GM23248 (cell line): ENCODE measurements at regions not wholly inside any gene's neighbourhood (a gene's known extent, or its start where the extent isn't known, plus 50 kb on each side); places are given as distances from the start of the nearest gene placed in this dataset.

Source experiments
- DNase-seq: peaks from one replicate; pipeline ENCODE4 v3.0.0-alpha.2; 2015
- H2AFZ ChIP-seq: fragments of 200-600 bp; sonication (generic); 2 replicates; pipeline ENCODE4 v1.6.1; 2016; ENCODE audit warnings: antibody characterized with exemption
- H3F3A ChIP-seq: fragments of 200-600 bp; sonication (generic); 2 replicates; pipeline ENCODE4 v1.6.1; 2016; ENCODE audit warnings: mild to moderate bottlenecking, antibody characterized with exemption, mixed run types; ENCODE audit not compliant: insufficient read depth
- H3K27ac ChIP-seq: fragments of 200-600 bp; sonication (generic); 2 replicates; pipeline ENCODE4 v1.5.1; 2016; ENCODE audit warnings: mild to moderate bottlenecking
- H3K27me3 ChIP-seq: fragments of 200-600 bp; sonication (generic); replicated peaks from 2 replicates; pipeline ENCODE4 v1.6.1; 2016; ENCODE audit warnings: mild to moderate bottlenecking; ENCODE audit not compliant: insufficient read depth
- H3K36me3 ChIP-seq: fragments of 200-600 bp; sonication (generic); 2 replicates; pipeline ENCODE4 v1.6.1; 2016; ENCODE audit warnings: low read depth, mild to moderate bottlenecking
- H3K4me1 ChIP-seq: fragments of 200-600 bp; sonication (generic); 2 replicates; pipeline ENCODE4 v1.6.1; 2016; ENCODE audit warnings: mild to moderate bottlenecking; ENCODE audit not compliant: insufficient read depth
- H3K4me2 ChIP-seq: fragments of 200-600 bp; sonication (generic); one replicate; pipeline ENCODE4 v1.6.1; 2016; ENCODE audit warnings: mild to moderate bottlenecking; ENCODE audit not compliant: unreplicated experiment
- H3K4me3 ChIP-seq: fragments of 200-600 bp; sonication (generic); 2 replicates; pipeline ENCODE4 v1.5.1; 2016; ENCODE audit warnings: mild to moderate bottlenecking
- H3K79me2 ChIP-seq: fragments of 200-600 bp; sonication (generic); 2 replicates; pipeline ENCODE4 v1.6.1; 2016; ENCODE audit warnings: mild to moderate bottlenecking; ENCODE audit not compliant: insufficient read depth
- H3K9ac ChIP-seq: fragments of 200-600 bp; sonication (generic); 2 replicates; pipeline ENCODE4 v1.6.1; 2016; ENCODE audit warnings: mild to moderate bottlenecking
- H3K9me2 ChIP-seq: fragments of 200-600 bp; sonication (generic); 2 replicates; pipeline ENCODE4 v1.6.1; 2016; ENCODE audit warnings: mixed run types, mild to moderate bottlenecking, moderate library complexity; ENCODE audit not compliant: insufficient read depth
- H3K9me3 ChIP-seq: fragments of 200-600 bp; sonication (generic); one replicate; pipeline ENCODE4 v1.6.1; 2017; ENCODE audit warnings: low read depth
- H4K20me1 ChIP-seq: fragments of 200-600 bp; sonication (generic); 2 replicates; pipeline ENCODE4 v1.6.0; 2016; ENCODE audit not compliant: insufficient read depth
- EZH2 ChIP-seq: fragments of 200-600 bp; sonication (generic); IDR thresholded peaks from 2 replicates; pipeline ENCODE4 v1.6.1; 2018; ENCODE audit warnings: antibody characterized with exemption, mild to moderate bottlenecking; ENCODE audit not compliant: insufficient read depth, poor library complexity, severe bottlenecking
- EZH2phosphoT487 ChIP-seq: fragments of 200-600 bp; sonication (generic); IDR thresholded peaks from 2 replicates; pipeline ENCODE4 v1.6.1; 2018; ENCODE audit warnings: antibody characterized with exemption, moderate library complexity, mild to moderate bottlenecking, low read depth; ENCODE audit not compliant: insufficient read depth
- WGBS, 2 experiments: methylation state at CpG; one replicate each; pipeline ENCODE4 v1.1.6; 2015 to 2017; ENCODE audit warnings: low lambda C conversion rate in 2 of 2, low coverage in 1 of 2; ENCODE audit errors: missing lambda C conversion rate in 2 of 2; 5-methylcytosine and 5-hydroxymethylcytosine counted together
- in situ Hi-C: fragments of 300-500 bp; cut with MboI; formaldehyde crosslinking; loops from 2 replicates; pipeline ENCODE4 v1.15.0; 2020

DNA sequence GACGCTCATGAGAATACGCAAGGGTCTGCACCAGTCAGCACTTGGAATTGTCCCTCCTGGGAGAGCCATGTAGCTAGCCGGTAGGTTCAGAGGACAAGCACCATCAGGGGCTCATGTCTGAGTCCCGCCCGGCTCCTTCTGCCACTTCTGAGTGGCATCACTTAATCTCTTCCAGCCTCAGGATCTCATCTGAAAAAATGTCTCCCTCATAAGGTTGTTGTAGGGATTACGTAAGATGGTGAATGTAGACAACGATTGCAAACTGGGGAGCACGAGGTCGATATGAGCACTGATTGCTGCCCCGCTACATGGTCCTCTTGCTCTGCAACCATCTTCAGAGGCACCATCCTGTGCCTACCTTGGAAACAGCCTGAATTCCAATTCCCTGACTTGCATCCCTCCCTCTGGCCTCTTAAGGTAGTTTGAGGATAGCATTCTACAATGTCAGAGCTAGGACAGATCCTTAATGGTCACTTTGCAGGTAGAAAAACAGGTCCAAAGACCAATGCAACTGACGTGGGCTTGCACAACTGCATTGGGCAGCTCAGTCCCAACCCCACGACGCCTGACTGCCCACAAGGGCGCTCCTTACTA is 115.8 kb upstream of the TMEM45B start:
- H3F3A ChIP-seq = no peaks in the 10 kb centered on the region
- no peaks in the 10 kb centered on the region for H3K9me3 ChIP-seq
- TF ChIP-seq EZH2 (no peak), EZH2phosphoT487 (no peak)
- no peaks in the 10 kb centered on the region for H3K79me2 ChIP-seq
- no peaks in the 10 kb centered on the region for H3K9me2 ChIP-seq
- H2AFZ ChIP-seq = no peak overlapping the region
- H3K4me3 ChIP-seq = no peak overlapping the region
- H3K36me3 ChIP-seq = no peaks in the 10 kb centered on the region
- H3K27me3 ChIP-seq = peaks cover 24% of the 10 kb centered on the region
- no peak overlapping the region for H3K27ac ChIP-seq
- H4K20me1 ChIP-seq = no peaks in the 10 kb centered on the region
- no peak overlapping the region for H3K4me2 ChIP-seq
- no peak overlapping the region for H3K9ac ChIP-seq
- in situ Hi-C loops = no loop called here
- 53 to 62% methylated on average over 14 of the region's 14 CpGs for WGBS, 2 experiments
- DNase-seq = no peak
- H3K4me1 ChIP-seq = no peaks in the 10 kb centered on the region

DNA sequence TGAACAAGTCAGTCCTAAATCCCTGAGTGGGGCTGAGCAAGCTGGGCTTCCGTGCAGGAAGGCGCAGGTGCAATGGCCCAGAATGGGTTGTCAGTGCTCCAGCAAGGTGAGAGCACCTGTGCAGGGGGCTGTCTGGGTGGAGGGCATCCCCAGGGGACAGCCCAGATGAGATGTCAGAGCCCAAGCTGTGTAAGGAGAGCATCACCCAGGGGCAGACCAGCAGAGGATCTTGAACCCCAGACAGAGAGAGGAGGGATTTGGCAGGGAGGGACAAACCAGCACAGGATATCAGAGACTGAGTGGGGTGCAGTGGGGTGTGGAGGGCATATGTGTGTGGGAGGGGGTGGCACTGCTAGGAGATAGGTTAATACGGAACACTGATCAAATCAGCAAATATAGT is 114.9 kb upstream of the TMEM45B start:
- H3K9me3 ChIP-seq = no peaks in the 10 kb centered on the region
- in situ Hi-C loops = no loop called here
- no peaks in the 10 kb centered on the region for H3K36me3 ChIP-seq

DNA sequence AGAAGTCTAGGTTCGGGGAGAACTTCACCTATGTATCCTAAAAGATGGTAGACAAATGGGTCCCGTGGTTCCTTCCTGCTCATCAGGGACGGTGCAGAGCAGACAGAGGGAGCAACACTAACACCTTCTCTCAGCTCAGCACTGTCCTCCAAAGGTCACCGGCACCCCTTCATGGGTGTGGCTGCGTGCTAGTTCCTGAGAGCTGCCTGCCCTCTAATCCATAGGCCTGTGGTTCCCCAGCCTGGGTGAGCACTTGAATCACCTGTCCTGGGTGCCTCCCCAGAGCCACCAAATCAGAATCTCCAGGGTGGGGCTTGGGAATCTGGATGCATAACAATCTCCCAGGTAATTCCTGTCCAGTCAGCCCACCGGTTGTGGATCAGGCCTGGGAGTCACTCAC is 113.9 kb upstream of the TMEM45B start:
- no peak for TF ChIP-seq EZH2phosphoT487
- TF ChIP-seq EZH2 = no peak
- WGBS, 2 experiments = 54 to 55% methylated on average over 6 of the region's 6 CpGs
- no peaks in the 10 kb centered on the region for H3K9me3 ChIP-seq
- DNase-seq = no peak
- H3K9ac ChIP-seq = no peak overlapping the region
- in situ Hi-C loops = no loop called here
- no peaks in the 10 kb centered on the region for H4K20me1 ChIP-seq
- H2AFZ ChIP-seq = no peak overlapping the region
- H3K4me2 ChIP-seq = no peak overlapping the region
- no peak overlapping the region for H3K27ac ChIP-seq
- H3K9me2 ChIP-seq = no peaks in the 10 kb centered on the region
- H3K4me3 ChIP-seq = no peak overlapping the region
- no peaks in the 10 kb centered on the region for H3K36me3 ChIP-seq
- no peaks in the 10 kb centered on the region for H3F3A ChIP-seq
- H3K4me1 ChIP-seq = no peaks in the 10 kb centered on the region
- peaks cover 28% of the 10 kb centered on the region for H3K27me3 ChIP-seq
- H3K79me2 ChIP-seq = no peaks in the 10 kb centered on the region

More for the DNA sequence above, 114.9 kb upstream of the TMEM45B start:
- H2AFZ ChIP-seq = no peak overlapping the region
- H3K4me3 ChIP-seq = no peak overlapping the region
- H3K79me2 ChIP-seq = no peaks in the 10 kb centered on the region
- H3K27ac ChIP-seq = no peak overlapping the region
- no peaks in the 10 kb centered on the region for H3F3A ChIP-seq
- H3K9me2 ChIP-seq = no peaks in the 10 kb centered on the region
- peaks cover 24% of the 10 kb centered on the region for H3K27me3 ChIP-seq
- H3K4me2 ChIP-seq = no peak overlapping the region
- TF ChIP-seq EZH2phosphoT487 = no peak
- no peak for TF ChIP-seq EZH2
- no peak for DNase-seq
- no peaks in the 10 kb centered on the region for H3K4me1 ChIP-seq
- no peak overlapping the region for H3K9ac ChIP-seq
- no peaks in the 10 kb centered on the region for H4K20me1 ChIP-seq
- 40 to 60% methylated on average over 2 to 3 of the region's 3 CpGs for WGBS, 2 experiments

DNA sequence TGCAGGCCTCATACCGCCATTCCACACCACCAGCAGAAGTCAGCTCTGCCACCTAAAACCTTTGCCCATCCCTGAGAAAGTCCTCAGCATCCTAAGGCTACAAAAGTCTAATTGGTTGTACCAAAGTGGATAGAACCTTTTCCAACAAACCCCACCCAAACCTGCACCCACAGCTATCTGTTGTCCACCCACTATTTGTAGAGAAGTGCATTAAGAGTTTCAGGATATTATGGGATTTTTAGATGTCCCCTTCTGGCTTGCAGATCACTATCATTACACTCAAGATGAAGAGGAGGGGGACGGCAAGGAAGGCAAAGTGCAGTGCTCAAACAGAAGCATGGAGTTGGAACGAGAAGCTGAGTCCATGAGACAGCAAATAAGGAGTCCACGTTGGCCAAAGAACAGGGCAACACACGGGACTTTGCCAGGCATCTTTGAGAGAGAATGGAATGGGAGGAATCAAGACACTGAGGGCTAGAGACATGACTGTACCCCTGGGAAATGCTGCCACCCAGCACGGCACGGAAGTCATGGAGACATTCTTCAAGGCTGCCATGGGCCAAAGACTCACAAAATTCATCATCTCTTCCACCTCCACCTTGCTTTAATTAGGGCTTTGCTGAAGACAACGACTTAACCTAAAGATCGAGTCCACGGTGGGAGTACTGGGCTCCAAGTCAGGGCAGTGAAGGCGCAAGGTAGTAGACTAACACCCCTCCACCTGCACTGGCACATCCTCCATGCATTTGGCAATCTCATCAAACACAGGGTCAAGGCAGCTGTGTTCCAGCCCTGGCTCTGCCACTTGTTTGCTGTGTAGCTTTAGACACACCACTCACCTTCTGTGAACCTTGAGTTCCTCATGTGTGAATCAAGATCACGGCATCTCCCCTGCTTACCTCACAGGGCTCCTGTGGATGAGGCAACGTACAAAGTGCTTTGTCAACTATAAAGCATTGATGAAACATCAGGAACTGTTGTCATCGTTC is 112.9 kb upstream of the TMEM45B start:
- no peak overlapping the region for H2AFZ ChIP-seq
- no peak overlapping the region for H3K27ac ChIP-seq
- no peaks in the 10 kb centered on the region for H3K4me1 ChIP-seq
- TF ChIP-seq EZH2phosphoT487 (no peak), EZH2 (no peak)
- no peak overlapping the region for H3K4me2 ChIP-seq
- H3K9ac ChIP-seq = no peak overlapping the region
- no peaks in the 10 kb centered on the region for H3K79me2 ChIP-seq
- no peaks in the 10 kb centered on the region for H3K9me3 ChIP-seq
- peaks cover 23% of the 10 kb centered on the region for H3K27me3 ChIP-seq
- H4K20me1 ChIP-seq = no peaks in the 10 kb centered on the region
- WGBS, 2 experiments = 56% methylated on average over 14 of the region's 14 CpGs
- H3K9me2 ChIP-seq = no peaks in the 10 kb centered on the region
- no peak for DNase-seq
- H3K36me3 ChIP-seq = no peaks in the 10 kb centered on the region
- in situ Hi-C loops = no loop called here
- H3F3A ChIP-seq = no peaks in the 10 kb centered on the region
- H3K4me3 ChIP-seq = no peak overlapping the region
